Frontal cortex (tissue), 3 donors: ENCODE measurements at regions not wholly inside any gene's neighbourhood (a gene's known extent, or its start where the extent isn't known, plus 50 kb on each side); places are given as distances from the start of the nearest gene placed in this dataset.
"Not testable (repeated sequence)": the region's sequence is repeated elsewhere in the genome, so short reads cannot be mapped to it uniquely, and the experiment has no call there.

Source experiments
- DNase-seq, 2 donors: peaks; one replicate each; pipeline ENCODE4 v3.0.0; 2012; ENCODE audit warnings: low spot score in 2 of 2
- FAIRE-seq: peaks from 2 replicates; lab custom pipeline; 2012; peaks lifted over from hg19 to GRCh38; lab: Jason Lieb, UNC
- donor health status: control.
- donor health status: control.
- donor health status: control.

DNA sequence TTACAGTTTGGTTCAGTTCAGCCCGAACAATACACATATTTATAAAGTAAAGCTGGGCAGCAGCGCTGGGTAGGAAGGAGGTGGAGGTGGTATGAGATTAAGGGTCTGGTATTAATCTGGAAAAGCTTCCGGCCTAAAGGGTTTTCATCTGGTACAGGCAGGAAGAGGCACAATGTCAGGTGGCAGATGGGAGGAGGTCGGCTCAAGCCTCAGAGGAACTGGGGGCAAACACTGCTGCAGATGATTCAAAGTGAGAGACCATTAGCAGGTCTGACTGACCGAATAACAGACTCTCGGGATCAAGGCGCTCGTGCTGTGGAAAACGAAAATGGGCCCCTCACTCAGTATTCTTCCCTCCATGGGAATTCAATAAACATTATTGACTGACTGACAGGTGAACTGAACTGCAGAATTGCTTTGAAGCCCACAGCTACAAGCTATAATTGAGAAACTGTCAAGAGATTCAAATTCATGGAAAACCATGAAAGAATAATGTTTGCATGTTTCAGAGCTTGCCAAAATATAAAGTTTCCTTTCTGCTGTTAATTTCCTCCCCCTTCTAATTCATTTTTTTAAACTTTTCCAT lies 75.3 kb downstream of the TMEM167A start:
- no peak for DNase-seq
- no peak for FAIRE-seq

DNA sequence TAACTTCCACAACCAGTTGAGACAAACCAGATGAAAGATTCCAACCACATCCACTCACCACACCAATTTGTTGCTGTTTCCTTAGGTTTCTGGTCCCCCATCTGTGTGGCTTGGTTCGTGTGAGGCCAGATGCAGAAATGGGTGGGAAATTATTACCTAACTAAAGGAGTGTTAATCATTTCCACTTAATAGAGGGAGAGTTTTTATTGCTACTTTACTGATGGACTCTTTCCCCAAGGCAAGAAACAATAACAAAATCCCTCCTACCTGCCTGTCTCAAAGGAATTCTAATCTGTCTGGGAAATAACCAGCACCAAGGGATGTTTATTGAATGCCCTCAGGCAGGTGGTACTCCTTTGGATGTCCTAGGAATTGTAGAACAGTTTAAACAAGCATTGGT lies 76.3 kb downstream of the TMEM167A start:
- DNase-seq = no peak
- no peak for FAIRE-seq

DNA sequence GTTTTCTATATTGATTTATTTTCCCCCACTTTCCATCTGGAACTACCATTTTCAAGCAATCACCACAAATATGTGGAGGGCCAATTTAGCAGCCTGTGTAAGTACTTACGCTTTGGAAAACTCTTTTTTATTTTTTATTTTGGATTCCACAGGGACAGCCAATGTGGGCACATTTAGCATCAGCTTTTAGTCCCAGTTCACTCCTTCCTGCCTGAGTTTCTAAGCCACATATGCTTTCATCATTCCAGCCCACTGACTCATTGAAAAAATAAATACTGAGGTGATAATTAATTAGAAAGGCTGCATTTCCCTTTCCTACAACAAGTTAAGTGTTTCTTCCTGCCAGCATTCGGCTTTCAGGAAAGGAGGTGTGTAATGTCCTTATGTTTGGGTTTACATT lies 76.8 kb downstream of the TMEM167A start:
- no peak for FAIRE-seq
- DNase-seq = no peak

DNA sequence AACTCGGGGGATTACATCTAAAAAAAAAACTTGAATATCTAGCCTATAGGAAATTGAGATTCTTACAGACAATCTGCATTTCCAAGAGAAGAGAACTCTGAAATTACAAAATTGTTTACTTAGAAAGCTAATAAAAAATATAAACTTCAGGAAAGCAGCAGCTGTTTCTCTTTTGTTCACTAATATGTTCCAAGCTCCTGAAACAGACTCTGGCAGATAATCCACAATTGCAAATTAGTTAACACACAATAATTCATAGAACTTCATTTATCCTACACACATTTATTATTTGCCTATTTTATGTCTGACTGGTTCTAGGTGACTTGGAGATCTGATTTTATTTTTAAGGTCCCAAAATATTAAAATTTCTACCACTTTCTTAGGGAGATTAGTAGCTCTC lies 83.8 kb downstream of the TMEM167A start:
- DNase-seq (no peak), FAIRE-seq (no peak)

DNA sequence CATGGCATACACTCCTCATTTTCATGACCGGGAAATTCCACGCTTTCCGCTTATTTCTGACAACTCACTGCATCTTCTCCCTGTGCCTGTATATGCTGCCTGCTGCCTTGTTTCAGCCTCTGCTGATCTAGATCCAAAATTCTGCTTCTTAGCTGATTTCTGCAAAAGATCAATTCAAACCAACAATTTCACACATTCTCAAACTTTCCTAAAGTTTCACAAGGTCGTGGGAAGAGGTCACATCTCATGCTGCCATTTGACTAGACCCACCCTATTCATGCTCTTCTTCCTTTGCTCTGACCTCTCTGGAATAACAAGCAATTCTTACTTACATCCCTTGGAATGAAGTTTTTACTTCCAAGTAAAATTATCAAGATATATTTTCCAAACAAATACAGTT lies 84.5 kb downstream of the TMEM167A start:
- FAIRE-seq = no peak
- no peak for DNase-seq

DNA sequence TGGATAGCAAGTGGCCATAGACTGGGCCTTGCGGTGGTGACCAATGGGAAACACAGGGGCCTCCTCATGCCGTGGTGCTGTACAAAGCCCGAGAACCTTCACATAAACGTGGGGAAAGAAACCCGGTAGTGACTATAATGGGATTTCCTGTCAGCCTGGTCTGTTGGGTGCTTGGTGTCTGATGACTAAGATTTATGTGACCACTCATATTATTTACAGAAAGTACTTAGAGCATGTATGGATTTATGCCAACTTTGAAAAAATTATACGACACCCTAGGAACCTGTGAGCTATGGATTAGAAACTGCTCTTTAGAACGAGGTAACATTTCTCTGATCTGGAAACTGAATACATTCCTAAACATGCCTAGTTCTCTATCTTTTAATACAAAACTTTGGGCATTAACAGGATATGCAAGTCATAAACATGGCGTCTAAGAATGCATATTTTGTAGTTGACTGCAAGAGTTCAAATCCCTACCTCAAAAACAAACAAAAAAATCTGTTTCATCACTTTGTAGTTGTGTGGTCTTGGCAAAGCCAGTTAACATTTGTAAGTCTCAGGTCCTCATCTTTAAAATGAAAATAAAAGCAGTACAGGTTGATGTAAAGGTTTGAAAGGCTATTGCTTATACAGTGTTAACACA lies 85.4 kb downstream of the TMEM167A start:
- no peak for DNase-seq
- no peak for FAIRE-seq

DNA sequence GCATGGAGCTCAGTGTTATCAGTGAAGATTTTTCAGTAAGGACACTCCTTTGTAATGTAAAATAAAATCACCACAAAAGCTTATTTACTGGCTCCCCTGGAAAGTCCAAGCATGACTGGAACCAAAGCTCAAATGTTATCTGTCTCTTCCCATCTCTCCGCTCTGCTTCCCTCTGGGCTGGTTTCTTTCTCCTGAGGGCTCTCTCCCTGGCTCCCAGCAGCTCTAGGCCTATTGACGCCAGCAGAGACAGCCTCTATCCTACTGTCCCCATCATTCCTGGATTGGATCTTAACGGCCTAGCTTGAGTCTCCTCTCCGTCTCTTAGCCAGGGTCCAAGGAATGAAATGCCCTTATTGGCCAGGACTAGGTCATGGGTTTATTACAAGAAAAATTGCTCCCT lies 86.1 kb downstream of the TMEM167A start:
- FAIRE-seq (no peak), DNase-seq (no peak)

DNA sequence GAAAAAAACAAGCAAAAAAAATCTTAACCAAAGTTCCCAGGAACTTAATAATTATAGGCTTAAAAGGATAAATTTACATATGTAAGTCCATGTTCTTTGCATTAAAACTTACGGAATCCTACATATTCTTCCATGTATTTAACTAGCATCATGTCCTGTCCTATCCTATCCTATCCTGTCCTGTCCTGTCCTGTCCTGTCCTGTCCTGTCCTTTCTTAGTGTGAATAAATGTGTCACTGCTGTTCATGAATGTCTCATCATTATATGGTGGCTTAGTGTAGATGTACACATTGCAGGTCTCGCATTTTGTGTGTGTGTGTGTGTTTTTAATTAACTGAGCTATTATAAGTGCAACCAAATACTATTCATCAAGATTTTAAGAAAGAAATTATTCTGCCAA lies 90.0 kb downstream of the TMEM167A start:
- DNase-seq (no peak), FAIRE-seq (no peak)

DNA sequence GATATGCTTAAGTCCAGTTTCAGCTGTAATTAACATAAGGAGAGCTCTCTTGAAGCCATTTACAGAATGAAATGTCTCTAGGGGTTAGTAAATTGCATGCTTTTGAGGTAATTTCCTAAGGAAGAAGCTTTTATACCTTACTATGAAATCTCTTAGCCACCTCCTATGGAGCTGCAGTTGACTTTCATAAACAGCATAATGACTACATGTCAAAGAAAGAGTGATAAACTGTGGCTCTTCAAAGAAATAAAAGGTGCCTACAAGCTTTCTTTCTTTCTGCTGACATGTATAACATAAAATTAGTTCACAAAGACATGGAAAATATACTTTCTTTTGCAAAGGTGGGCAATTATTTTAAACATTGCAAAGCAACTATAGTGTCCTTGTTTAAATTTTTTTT lies 90.8 kb downstream of the TMEM167A start:
- FAIRE-seq (no peak), DNase-seq (no peak)

DNA sequence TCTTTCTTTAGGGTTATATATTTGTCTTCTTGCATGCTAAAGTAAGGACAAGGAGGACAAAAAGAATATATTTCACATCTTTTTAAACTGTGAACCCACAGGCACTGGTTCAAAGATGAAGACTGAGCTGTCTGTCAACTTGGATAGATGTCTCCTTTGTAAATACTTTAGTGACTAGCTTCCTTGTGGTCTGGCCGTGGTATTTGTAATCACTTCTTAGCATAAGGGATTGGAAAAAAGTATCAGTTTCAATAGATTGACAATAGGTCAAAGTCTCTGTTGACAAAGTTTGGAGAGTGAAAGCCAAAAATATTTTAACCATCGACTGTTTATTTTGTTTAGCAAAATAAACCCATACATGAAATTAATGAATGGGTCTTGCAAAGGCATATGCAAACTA lies 91.4 kb downstream of the TMEM167A start:
- DNase-seq (no peak), FAIRE-seq (no peak)

DNA sequence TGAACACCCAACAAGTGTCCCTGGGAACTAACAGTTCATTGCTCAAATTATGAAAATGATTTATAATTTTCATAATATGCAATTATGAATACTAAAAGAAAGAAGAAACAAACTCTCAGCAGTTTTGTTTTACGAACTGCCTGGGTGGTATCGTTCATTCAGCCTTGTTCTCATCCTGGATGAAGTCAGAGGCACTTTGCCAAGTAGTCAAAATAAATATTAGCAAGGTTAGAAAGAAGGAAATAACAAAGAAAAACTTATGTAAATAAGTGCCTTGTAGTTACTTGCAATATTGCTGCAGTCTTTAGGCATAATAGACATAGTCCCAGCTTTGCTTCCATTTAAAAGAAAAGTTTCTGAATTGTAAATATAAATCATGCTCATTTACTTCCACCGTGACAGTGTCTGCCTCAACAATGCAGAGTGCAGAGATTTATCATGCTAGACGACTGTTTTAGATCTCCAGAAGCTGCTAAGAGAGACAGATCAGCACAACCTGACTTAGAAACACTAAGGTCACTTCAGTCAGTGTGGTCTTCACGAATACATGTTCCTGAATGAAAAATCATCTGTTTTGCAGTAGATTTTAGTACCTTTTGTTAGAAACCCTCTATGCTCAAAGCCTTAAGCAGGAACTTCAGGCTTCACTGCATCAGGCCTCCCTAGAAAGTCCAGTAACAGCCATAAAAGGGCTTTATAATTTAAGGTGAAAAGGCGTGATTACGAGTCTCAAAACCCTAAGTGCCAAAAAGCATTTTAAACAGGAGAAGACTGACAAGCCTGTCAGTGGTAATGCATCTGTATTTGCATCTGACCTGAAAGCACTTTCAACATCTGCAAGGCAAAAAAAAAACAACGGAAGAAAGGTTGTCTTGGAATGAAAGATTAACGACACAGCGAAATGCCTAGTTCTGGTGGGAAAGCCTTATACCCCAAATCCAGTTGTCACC lies 92.1 kb downstream of the TMEM167A start:
- DNase-seq (no peak), FAIRE-seq (no peak)

DNA sequence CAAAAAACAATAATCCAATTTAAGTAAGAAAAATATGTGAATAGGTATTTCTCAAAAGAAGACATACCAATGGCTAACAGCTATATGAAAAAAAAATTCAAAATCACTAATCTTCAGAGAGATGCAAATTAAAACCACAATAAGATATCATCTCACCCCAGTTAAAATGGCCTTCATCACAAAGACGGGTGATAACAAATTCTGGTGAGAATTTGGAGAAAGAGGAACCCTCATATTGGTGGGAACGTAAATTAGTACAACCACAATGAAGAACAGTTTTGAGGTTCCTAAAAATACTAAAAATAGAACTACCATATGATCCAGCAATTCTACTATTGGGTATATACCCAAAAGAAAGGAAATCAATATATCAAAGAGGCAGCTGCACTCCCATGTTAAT lies 94.3 kb downstream of the TMEM167A start:
- no peak for DNase-seq
- no peak for FAIRE-seq

DNA sequence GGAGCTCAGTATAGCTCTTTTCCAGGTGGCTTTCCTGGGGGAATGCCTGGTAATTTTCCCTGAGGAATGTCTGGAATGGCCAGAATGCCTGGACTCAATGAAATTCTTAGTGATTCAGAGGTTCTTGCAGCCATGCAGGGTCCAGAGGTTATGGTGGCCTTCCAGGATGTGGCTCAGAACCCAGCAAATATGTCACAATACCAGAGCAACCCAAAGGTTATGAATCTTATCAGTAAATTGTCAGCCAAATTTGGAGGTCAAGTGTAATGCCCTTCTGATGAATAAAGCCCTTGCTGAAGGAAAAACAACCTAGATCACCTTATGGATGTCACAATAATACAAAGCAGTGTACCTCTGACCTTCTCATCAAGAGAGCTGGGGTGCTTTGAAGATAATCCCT lies 100.3 kb downstream of the TMEM167A start:
- not testable (repeated sequence) for DNase-seq, FAIRE-seq

DNA sequence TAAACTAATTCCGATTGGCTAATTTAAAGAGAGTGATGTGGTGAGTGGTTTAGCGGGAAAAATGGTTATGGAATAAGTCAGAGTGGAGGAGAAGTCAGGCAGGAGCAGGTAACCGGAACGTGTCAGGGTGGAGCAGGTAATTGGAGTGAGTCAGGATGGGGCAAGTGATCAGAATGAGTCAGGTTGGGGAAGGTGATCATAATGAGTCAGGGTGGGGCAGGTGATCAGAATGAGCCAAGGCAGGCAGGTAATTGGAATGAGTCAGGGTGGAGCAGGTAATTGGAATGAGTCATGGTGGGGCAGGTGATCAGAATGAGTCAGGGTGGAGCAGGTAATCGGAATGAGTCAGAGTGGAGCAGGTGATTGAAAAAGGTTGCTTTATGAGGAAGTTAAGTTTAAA lies 101.4 kb downstream of the TMEM167A start:
- DNase-seq (no peak), FAIRE-seq (no peak)

DNA sequence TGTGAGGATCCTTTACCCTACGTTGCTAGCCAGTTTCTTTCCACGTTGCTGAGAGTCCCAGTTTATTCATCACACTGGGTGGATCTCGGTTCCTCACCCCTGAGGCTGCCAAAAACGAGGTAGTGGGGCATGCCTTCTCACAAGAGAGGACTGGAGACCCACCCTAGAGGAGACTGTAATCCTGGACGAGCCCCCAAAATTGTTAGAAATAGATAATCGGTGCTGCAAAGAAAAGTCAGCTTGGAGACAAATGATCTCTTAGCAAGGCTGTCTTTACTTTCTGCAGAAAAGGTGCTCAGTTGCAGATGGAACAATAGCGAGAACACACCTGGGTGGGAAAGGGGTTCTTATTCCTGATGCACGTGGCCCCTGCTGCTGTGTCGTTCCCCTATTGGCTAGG lies 101.8 kb downstream of the TMEM167A start:
- DNase-seq = no peak
- no peak for FAIRE-seq

DNA sequence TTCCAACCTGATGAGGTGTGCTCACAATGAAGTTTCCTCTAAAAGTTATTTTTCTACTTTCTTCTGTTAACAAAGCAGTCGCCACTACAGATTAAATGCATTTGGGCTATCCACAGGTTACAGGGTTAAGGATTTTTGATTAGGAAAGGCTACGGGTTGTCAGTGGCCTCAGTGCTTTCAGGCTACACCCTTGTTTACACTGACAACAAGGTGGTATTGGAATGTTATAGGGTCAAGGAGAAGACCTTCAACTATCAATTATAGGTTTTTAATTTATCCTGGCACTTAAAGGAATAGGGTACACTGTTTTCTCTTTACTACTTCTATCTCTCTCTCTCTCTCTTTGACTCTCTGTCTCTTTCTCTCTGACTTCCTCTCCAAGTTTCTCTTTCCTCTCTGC lies 102.8 kb downstream of the TMEM167A start:
- FAIRE-seq, DNase-seq: not testable (repeated sequence)

DNA sequence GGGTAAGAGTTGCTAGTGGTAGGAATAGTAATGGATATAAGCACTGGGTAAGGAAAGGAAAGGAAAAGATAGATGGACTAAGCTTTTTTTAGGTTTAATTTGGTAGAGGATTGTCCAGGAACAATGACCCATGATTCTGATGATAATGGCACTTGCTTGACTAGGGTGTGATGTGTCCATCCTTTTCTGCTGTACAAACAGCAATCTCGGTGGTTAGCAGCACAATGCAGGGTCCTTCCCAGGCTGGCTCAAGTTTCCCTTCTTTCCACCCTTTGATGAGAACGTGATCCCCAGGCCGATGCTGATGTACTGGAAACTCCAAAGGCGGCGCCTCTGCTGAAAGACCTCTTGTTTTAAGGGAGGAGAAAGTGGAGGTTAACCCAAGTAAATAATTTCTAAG lies 105.3 kb downstream of the TMEM167A start:
- no peak for FAIRE-seq
- no peak for DNase-seq

DNA sequence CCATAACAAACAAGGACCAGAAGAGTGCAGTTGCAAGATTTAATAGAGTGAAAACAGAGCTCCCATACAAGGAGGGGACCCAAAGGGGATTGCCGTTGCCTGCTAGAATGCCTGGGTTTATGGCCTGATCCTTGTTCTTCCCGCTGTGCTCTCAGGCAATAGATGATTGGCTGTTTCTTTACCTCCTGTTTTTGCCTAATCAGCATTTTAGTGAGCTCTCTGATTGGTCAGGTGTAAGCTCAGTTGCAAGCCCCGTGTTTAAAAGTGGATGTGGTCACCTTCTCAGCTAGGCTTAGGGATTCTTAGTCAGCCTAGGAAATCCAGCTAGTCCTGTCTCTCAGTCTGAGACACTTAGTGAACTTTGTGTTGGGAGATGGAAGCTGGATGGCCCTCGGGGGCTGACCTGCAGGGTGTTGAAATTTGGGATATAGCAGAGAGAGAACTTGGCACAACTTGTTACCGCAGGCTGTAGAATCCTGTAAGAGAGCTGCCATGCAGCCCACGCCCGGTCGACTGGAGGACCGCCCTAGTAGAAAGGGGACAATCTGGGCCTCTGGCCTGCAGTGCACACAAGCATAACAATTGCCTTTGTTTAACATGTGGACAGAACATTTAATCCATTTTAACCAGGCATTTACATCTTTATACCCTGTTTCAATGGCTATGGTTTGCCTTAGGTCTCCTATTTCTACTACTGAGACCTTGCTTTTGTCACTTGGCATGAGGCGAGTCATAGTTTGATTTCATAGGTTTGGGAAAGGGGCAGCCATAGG lies 106.0 kb downstream of the TMEM167A start:
- not testable (repeated sequence) for FAIRE-seq, DNase-seq

DNA sequence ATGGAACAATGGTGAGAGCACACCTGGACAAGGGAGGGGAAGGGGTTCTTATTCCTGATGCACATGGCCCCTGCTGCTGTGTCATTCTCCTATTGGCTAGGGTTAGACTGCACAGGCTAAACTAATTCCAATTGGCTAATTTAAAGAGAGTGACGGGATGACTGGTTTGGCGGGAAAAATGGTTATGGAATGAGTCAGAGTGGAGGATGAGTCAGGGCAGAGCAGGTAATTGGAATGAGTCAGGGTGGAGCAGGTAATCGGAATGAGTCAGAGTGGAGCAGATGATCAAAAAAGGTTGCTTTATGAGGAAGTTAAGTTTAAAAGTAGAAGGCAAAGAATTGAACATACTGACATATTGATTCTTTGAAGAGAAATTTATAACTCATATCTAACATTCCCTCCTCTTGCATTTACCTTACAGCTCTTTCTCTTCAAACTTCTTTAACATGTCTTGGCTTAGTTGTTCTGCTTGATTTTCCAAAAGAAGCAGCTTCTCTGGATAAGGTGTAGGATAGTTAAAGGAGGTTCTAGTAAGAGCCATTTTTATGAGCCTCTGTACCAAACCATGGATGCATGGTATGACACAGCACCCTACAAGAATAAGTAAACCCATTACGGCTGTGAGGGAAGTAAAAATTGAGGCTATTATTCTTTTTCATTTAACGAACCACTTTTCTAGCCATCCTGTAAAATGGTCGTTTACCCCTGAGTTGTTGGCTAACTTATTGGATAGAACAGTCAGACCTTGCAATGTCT lies 107.8 kb downstream of the TMEM167A start:
- DNase-seq, FAIRE-seq: not testable (repeated sequence)

DNA sequence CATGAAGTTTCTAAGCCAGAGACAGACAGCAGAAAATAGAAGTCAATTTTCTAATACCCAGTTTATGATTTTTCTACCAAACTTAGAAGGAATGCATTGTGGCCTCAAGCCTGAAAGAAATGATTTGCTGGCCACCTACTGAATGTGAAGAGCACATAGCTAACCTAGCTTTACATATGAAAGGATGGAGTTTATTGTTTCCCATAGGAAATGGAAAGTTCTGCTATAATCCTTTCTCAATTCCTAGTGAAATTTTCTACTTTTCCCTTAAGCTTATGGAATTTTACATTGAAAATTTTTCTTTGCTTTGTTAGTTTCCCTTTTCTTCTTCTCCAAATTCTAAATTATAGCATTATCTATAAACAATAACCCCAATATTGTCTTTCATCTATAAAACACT lies 110.1 kb downstream of the TMEM167A start:
- no peak for DNase-seq
- FAIRE-seq = no peak
